Tibial artery (tissue), 4 donors: ENCODE measurements at regions not wholly inside any gene's neighbourhood (a gene's known extent, or its start where the extent isn't known, plus 50 kb on each side); places are given as distances from the start of the nearest gene placed in this dataset.

Experiments
- DNase-seq, 2 donors: peaks; one replicate each; pipeline ENCODE4 v3.0.0-alpha.2; 2019
- H3K27ac ChIP-seq, 2 donors: fragments of 200-600 bp; sonication (generic) in 1 of 2; 1 replicate in 1 of 2; 2 replicates in 1 of 2; pipeline ENCODE4 v1.5.1; 2018 to 2019; ENCODE audit warnings: mild to moderate bottlenecking in 1 of 2
- H3K27me3 ChIP-seq, 2 donors: fragments of 200-600 bp; sonication (generic) in 1 of 2; one replicate each; pipeline versions ENCODE4 v1.5.1 to v1.6.0; 2016 to 2019
- H3K36me3 ChIP-seq, 3 donors: fragments of 200-600 bp; sonication (generic) in 2 of 3; one replicate each; pipeline ENCODE4 v1.5.1; 2016 to 2019; ENCODE audit warnings: mild to moderate bottlenecking in 2 of 3
- H3K4me1 ChIP-seq, 4 donors: fragments of 200-600 bp; sonication (generic) in 2 of 4; 1 replicate in 3 of 4; 2 replicates in 1 of 4; pipeline ENCODE4 v1.5.1; 2016 to 2019
- H3K4me3 ChIP-seq, 2 donors: fragments of 200-600 bp; sonication (generic) in 1 of 2; 1 replicate in 1 of 2; 2 replicates in 1 of 2; pipeline ENCODE4 v1.5.1; 2018 to 2019; ENCODE audit warnings: mild to moderate bottlenecking in 2 of 2
- H3K9me3 ChIP-seq, 3 donors: fragments of 200-600 bp; sonication (generic) in 1 of 3; one replicate each; pipeline ENCODE4 v1.5.1; 2016 to 2019
- CTCF ChIP-seq, 2 experiments: fragments of 200-600 bp in 1 of 2; fragments of 450-650 bp in 1 of 2; IDR thresholded peaks; one replicate each; pipeline ENCODE4 v1.5.1; 2017 to 2019; ENCODE audit warnings: antibody characterized with exemption in 2 of 2, mild to moderate bottlenecking in 1 of 2, moderate library complexity in 1 of 2
- intact Hi-C: fragments of 100-400 bp; cut with DNase I; formaldehyde crosslinking; loops from one replicate; pipeline ENCODE4 v1.15.0; 2023; ENCODE audit warnings: low total_unique reads

GRCh38 chr6:40701352-40702007, 114.3 kb upstream of the LRFN2 start:
- intact Hi-C loops, result no loop called here
- H3K36me3 ChIP-seq, result no peaks in the 10 kb centered on the region
- H3K4me3 ChIP-seq, result no peak overlapping the region
- no peak overlapping the region for H3K27ac ChIP-seq
- no peaks in the 10 kb centered on the region for H3K9me3 ChIP-seq
- TF ChIP-seq CTCF (IDR thresholded peaks at IDR 0.05), result no peak
- no peaks in the 10 kb centered on the region for H3K4me1 ChIP-seq
- H3K27me3 ChIP-seq, result peaks cover 0 to 16% of the 10 kb centered on the region in 2 donors
- no peak for DNase-seq

- Histone ChIP-seq H3K9me3 (no peaks in the 10 kb centered on the region), H3K27ac (no peak overlapping the region), H3K4me3 (no peak overlapping the region), H3K4me1 (no peaks in the 10 kb centered on the region), H3K36me3 (no peaks in the 10 kb centered on the region), H3K27me3 (peaks cover 0 to 16% of the 10 kb centered on the region in 2 donors)
- no peak for DNase-seq
- intact Hi-C loops, result no loop called here
- no peak for TF ChIP-seq CTCF (IDR thresholded peaks at IDR 0.05)
Observed at GRCh38 chr6:40700006-40700580, 112.9 kb upstream of the LRFN2 start.

- H3K4me3 ChIP-seq, result no peak overlapping the region
- peaks cover 0 to 13% of the 10 kb centered on the region in 2 donors for H3K27me3 ChIP-seq
- no peaks in the 10 kb centered on the region for H3K9me3 ChIP-seq
- no peak for DNase-seq
- H3K4me1 ChIP-seq, result no peaks in the 10 kb centered on the region
- no peak overlapping the region for H3K27ac ChIP-seq
- H3K36me3 ChIP-seq, result no peaks in the 10 kb centered on the region
- TF ChIP-seq CTCF (IDR thresholded peaks at IDR 0.05), result no peak
- intact Hi-C loops, result no loop called here
Observed at GRCh38 chr6:40695750-40696415, 108.7 kb upstream of the LRFN2 start.

- no peaks in the 10 kb centered on the region for H3K36me3 ChIP-seq
- no peak for DNase-seq
- peaks cover 0 to 9% of the 10 kb centered on the region in 2 donors for H3K27me3 ChIP-seq
- intact Hi-C loops, result no loop called here
- H3K9me3 ChIP-seq, result no peaks in the 10 kb centered on the region
- H3K27ac ChIP-seq, result no peak overlapping the region
- no peak for TF ChIP-seq CTCF (IDR thresholded peaks at IDR 0.05)
- no peak overlapping the region for H3K4me3 ChIP-seq
- no peaks in the 10 kb centered on the region for H3K4me1 ChIP-seq
Observed at GRCh38 chr6:40695114-40695513, 108.0 kb upstream of the LRFN2 start.

- Histone ChIP-seq H3K9me3 (no peaks in the 10 kb centered on the region), H3K27ac (no peak overlapping the region), H3K4me1 (no peaks in the 10 kb centered on the region), H3K36me3 (no peaks in the 10 kb centered on the region), H3K4me3 (no peak overlapping the region), H3K27me3 (peaks cover 0 to 4% of the 10 kb centered on the region in 2 donors)
- no peak for TF ChIP-seq CTCF (IDR thresholded peaks at IDR 0.05)
- no peak for DNase-seq
- intact Hi-C loops, result no loop called here
Observed at GRCh38 chr6:40693768-40694167, 106.6 kb upstream of the LRFN2 start.
